A673 (cell line): ENCODE measurements at regions not wholly inside any gene's neighbourhood (a gene's known extent, or its start where the extent isn't known, plus 50 kb on each side); places are given as distances from the start of the nearest gene placed in this dataset.

Experiments
- BruUV-seq: library from RNA; stranded (reverse); fragments of 400-500 nt; replicated peaks from 2 replicates; lab custom pipeline; 2021; lab: Mats Ljungman, UMichigan
- CTCF ChIA-PET: fragments of 300-600 bp; sonication (Branson Sonifier 250); formaldehyde crosslinking; loops from one replicate; lab custom pipeline; 2022; ENCODE audit warnings: antibody characterized with exemption; lab: Charles Lee
- POLR2A ChIA-PET: fragments of 300-600 bp; sonication (Branson Sonifier 250); formaldehyde crosslinking; loops from one replicate; lab custom pipeline; 2022; ENCODE audit warnings: antibody characterized with exemption; ENCODE audit not compliant: low non-redundant PET; lab: Charles Lee
- DNase-seq: peaks from one replicate; pipeline ENCODE4 v3.0.0-alpha.2; 2015; ENCODE audit warnings: low spot score
- H3K27ac ChIP-seq: fragments of 200-600 bp; sonication (generic); 2 replicates; pipeline ENCODE4 v1.5.1; 2016; ENCODE audit warnings: mixed run types, low read depth, mild to moderate bottlenecking, mixed read lengths, antibody characterized with exemption, low read length; ENCODE audit not compliant: poor library complexity, severe bottlenecking
- H3K27me3 ChIP-seq: fragments of 200-600 bp; sonication (generic); replicated peaks from 2 replicates; pipeline ENCODE4 v1.6.1; 2017; ENCODE audit warnings: mixed run types, low read depth, mild to moderate bottlenecking, mixed read lengths, antibody characterized with exemption, low read length; ENCODE audit not compliant: insufficient read depth, poor library complexity
- H3K36me3 ChIP-seq: fragments of 200-600 bp; sonication (generic); 2 replicates; pipeline ENCODE4 v1.6.1; 2016; ENCODE audit warnings: mixed run types, mild to moderate bottlenecking, mixed read lengths, antibody characterized with exemption, low read length; ENCODE audit not compliant: insufficient read depth, poor library complexity, severe bottlenecking
- H3K4me1 ChIP-seq: fragments of 200-600 bp; sonication (generic); 2 replicates; pipeline ENCODE4 v1.6.1; 2017; ENCODE audit warnings: mixed run types, mild to moderate bottlenecking, mixed read lengths, antibody characterized with exemption, low read length; ENCODE audit not compliant: insufficient read depth, poor library complexity, severe bottlenecking
- H3K4me3 ChIP-seq: fragments of 200-600 bp; sonication (generic); 2 replicates; pipeline ENCODE4 v1.5.1; 2016; ENCODE audit warnings: low read depth, mixed run types, mild to moderate bottlenecking, mixed read lengths, low read length; ENCODE audit not compliant: poor library complexity, severe bottlenecking
- H3K9me3 ChIP-seq: fragments of 200-600 bp; sonication (generic); 2 replicates; pipeline ENCODE4 v1.6.1; 2016; ENCODE audit warnings: mixed run types, low read depth, mild to moderate bottlenecking, mixed read lengths, antibody characterized with exemption, low read length; ENCODE audit not compliant: poor library complexity, severe bottlenecking
- EZH2 ChIP-seq: fragments of 200-600 bp; sonication (generic); IDR thresholded peaks from 2 replicates; pipeline ENCODE4 v1.6.1; 2017; ENCODE audit warnings: borderline replicate concordance, low read depth, mild to moderate bottlenecking, mixed read lengths, antibody characterized with exemption, low read length; ENCODE audit not compliant: poor library complexity, severe bottlenecking
- intact Hi-C: fragments of 100-400 bp; cut with micrococcal nuclease; formaldehyde crosslinking; loops from one replicate; pipeline ENCODE4 v1.10.0; 2022; ENCODE audit not compliant: unreplicated experiment
- TF ChIP-seq, protein P1 (sequence below): fragments of 300-800, 200-600 bp; sonication (generic); conservative IDR thresholded peaks from 2 replicates; pipeline ENCODE4 v1.5.1; 2017; ENCODE audit warnings: low read depth, mild to moderate bottlenecking, antibody characterized with exemption, low read length, moderate library complexity, mixed read lengths

DNA sequence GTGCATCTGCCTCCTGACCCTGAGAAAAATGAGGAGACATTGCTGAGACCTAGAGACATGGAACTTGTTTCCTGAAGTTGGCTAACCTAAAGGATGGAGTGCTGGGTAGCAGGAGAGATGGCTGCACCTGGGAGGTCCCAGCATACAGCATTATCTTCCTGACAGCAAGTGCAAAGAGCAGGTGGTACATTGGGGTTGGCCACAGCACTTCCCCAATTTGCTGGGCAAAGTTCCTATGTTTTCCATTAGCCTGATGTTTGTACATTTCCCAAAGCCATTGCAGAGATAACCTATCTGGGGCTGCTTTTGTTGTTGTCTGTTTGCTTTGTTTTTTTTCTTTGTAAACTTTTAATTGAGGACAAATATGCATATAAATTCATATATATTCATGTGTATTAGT lies 296.7 kb downstream of the HRH4 start:
- TF ChIP-seq, protein P1, sequence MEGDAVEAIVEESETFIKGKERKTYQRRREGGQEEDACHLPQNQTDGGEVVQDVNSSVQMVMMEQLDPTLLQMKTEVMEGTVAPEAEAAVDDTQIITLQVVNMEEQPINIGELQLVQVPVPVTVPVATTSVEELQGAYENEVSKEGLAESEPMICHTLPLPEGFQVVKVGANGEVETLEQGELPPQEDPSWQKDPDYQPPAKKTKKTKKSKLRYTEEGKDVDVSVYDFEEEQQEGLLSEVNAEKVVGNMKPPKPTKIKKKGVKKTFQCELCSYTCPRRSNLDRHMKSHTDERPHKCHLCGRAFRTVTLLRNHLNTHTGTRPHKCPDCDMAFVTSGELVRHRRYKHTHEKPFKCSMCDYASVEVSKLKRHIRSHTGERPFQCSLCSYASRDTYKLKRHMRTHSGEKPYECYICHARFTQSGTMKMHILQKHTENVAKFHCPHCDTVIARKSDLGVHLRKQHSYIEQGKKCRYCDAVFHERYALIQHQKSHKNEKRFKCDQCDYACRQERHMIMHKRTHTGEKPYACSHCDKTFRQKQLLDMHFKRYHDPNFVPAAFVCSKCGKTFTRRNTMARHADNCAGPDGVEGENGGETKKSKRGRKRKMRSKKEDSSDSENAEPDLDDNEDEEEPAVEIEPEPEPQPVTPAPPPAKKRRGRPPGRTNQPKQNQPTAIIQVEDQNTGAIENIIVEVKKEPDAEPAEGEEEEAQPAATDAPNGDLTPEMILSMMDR, result no peak
- no peak for TF ChIP-seq EZH2
- Histone ChIP-seq H3K27ac (no peak overlapping the region), H3K9me3 (no peaks in the 10 kb centered on the region), H3K27me3 (no peaks in the 10 kb centered on the region), H3K4me3 (no peak overlapping the region), H3K36me3 (no peaks in the 10 kb centered on the region), H3K4me1 (no peaks in the 10 kb centered on the region)
- intact Hi-C loops, result no loop called here
- ChIA-PET CTCF (no interaction called here), POLR2A (no interaction called here)
- BruUV-seq, result no TSS peak
- DNase-seq, result no peak

DNA sequence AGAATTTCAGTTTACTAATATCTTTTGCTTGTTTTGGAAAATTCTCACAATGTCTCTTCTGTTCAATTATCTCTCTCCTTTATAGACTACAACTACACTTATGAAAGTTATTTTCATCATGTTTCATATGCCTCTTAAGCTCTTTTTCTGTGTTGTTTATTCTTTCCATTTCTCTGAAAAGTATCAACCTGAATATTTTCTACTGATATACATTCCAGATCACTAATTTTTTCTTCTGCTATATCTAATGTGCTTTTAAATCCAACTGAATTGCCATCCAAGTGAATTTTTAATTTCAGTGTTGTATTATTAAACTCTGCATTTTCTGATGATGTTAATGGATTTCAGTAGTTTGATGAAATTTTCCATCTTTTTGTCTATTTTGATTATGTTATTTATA lies 301.3 kb downstream of the HRH4 start:
- intact Hi-C loops, result no loop called here
- Histone ChIP-seq H3K9me3 (no peaks in the 10 kb centered on the region), H3K4me3 (no peak overlapping the region), H3K27me3 (no peaks in the 10 kb centered on the region), H3K27ac (no peak overlapping the region), H3K4me1 (peaks cover 4% of the 10 kb centered on the region), H3K36me3 (no peaks in the 10 kb centered on the region)
- ChIA-PET POLR2A (no interaction called here), CTCF (no interaction called here)
- no TSS peak for BruUV-seq
- no peak for TF ChIP-seq EZH2
- TF ChIP-seq, protein P1, result no peak
- no peak for DNase-seq

DNA sequence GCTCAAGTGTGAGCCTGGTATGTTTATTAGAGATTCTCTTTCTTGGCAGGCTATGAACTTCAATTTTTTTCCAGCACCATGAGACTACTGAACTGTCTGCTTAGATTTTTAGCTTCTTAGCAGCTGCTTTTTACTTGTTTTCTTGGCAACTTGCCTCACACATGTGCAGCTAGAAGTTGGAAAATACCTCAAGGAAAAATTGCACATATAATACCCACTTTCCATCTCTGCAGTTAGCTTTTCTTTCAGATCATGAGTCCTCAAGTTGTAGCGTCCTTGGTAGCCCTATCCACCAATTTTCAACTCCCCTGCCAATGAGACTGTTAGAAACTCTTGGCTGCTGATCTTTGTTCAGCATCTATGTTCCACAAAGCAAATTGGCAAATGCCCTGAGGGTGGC lies 302.1 kb downstream of the HRH4 start:
- Histone ChIP-seq H3K4me1 (peaks cover 4% of the 10 kb centered on the region), H3K27me3 (no peaks in the 10 kb centered on the region), H3K27ac (no peak overlapping the region), H3K4me3 (no peak overlapping the region), H3K9me3 (no peaks in the 10 kb centered on the region), H3K36me3 (no peaks in the 10 kb centered on the region)
- intact Hi-C loops, result no loop called here
- DNase-seq, result no peak
- ChIA-PET POLR2A (no interaction called here), CTCF (no interaction called here)
- TF ChIP-seq EZH2, result no peak
- TF ChIP-seq, protein P1, result no peak
- no TSS peak for BruUV-seq
